Activated CD4-positive, CD25-positive, alpha-beta regulatory T cell (primary cell): ENCODE measurements at regions not wholly inside any gene's neighbourhood (a gene's known extent, or its start where the extent isn't known, plus 50 kb on each side); places are given as distances from the start of the nearest gene placed in this dataset.

ENCODE experiments used
- DNase-seq, 4 experiments: peaks; one replicate each; lab custom pipeline; 2025; lab: John Stamatoyannopoulos, UW

GRCh38 chr6:134455319-134455718 is 137.4 kb upstream of the SGK1 start:
- no peak for DNase-seq

DNA sequence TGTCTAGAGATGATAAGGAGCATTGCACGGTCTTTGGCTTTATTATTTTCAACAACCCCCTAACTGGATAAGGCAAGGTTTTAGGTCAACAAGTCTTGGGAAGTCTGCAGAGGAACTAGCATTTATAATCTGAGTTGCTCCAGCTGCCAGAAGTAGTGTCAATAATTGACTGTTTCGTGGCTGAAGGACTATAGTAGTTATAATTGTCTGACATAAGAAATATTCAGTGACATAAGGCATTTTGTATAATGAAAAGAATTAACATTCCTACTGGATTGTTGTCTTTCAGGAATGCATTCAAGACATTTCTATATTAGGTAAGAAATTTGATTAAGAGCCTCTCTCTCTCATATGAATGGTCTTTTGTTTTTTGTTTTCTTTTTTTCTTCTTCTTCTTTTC is 136.9 kb upstream of the SGK1 start:
- no peak for DNase-seq

- DNase-seq, result no peak
Observed at GRCh38 chr6:134453792-134454510, 136.0 kb upstream of the SGK1 start.

DNA sequence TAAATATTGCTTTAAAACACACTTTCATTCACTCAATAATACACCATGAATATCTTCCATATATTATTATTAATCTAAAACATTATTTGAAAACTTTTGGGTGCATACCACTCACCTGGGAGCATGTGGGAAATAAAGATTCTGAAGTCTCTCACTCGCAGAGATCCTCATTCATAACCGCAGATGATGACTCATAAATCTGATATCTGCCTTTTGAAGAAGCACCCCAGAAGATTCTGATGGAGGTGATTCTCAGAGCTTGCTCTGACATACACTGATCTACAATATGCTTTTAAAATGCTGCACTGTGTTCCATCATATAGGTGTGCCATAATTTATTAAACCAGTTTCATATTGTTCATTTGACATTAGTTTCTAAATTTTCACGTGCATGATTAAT is 135.0 kb upstream of the SGK1 start:
- DNase-seq, result no peak

- no peak for DNase-seq
Observed at GRCh38 chr6:134451529-134451928, 133.6 kb upstream of the SGK1 start.

DNA sequence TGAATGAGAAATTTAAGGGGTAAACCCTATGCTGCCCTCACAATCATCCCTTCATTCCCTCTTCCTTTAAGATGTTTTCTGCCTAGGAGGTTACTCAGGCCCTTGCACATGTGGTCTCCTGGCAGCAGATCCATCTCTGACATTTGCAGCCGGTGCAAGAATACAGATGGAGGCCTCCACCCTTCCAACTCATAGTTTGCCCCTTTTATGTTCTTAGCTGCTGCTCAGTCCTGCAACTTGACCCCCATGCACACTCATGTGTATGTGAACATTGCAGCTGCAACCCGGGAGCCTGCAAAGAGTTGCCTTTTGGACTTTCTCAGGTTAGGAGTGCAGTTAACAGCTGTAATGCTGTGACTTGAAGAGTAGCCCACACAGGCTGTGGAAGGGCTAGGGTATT is 131.9 kb upstream of the SGK1 start:
- DNase-seq, result no peak

DNA sequence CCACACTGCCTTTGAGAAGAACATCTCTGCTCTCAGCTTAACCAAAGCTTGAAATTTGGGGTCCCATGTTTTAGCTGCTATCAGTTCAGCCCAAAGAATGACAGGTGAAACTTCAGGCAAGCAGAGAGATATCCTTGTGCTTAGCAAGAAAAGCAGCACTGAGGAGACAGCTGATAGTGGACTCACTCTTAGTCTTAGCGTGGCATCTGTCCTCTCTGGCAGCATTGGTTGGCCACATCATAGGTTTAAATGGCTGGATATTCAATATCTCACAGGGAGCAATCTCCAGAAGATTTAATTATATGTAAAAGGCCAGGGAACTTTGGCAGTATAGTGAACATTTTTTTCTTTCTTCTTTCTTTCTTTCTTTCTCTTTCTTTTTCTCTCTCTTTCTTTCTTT is 131.1 kb upstream of the SGK1 start:
- DNase-seq, result no peak

GRCh38 chr6:134447883-134448387 is 130.0 kb upstream of the SGK1 start:
- no peak for DNase-seq

DNA sequence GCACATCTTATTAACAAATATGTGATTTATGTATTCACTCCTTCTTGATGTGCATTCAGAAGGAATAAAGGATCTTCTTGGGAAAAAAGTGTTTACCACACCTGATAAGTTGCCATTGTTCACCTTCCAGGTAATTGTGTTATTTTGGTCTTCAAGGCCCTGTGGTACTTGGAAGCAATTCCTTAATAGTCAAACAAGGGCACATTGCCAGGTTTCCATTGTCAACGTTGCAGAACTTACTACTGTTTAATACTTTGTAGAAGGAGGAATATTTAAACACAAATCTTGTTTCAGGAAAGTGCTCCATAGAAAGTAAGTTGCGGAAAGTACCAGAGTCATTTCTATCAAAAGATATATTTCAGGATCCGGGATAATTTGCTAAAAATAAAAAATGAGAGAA is 129.5 kb upstream of the SGK1 start:
- no peak for DNase-seq

DNA sequence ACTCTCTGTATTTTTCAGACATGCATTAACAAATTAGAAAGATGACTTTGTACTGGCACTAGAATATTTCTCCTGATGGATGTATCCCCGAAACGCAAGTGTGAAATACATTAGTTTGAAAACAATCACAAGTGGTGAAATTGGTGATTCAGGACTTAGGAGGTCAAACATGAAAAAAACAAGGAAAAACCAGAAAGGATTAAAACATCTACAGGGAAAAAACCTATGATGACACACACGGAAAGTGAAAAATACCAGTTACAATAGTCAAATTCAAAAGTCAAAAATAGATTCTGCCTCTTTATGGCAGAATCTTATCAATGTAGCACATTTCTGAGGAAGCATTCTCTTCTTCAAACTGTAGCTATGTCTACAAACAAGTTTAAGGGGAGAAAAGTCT is 129.0 kb upstream of the SGK1 start:
- DNase-seq, result no peak

DNA sequence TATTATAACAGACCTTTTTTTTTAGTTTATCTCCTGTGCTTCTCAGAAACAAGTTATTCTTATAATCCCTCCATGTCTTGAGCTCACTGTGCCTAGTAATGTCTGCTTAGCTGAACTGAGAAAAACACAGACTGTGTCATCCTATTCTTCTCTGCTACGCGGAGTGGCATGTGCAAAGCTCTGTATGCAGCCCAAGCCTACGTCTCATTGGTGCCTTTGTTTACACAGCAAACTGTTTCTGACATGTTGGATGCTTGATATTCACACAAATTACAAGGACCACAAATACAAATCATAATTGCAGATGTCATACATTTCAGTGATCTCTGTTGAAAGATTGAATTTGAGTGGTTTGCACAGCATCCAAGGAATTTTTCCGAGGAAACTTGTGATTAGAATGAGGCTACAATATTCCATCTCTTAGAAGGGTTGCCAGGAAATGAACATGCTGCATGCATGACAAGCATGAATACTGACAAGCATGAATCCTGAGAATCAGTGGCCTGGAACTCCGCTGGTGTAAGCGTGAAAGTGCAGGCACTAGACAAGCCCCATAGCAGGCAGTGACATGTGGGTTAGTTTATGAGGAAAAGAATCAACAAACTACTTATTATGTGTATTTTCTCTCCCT is 128.4 kb upstream of the SGK1 start:
- no peak for DNase-seq

GRCh38 chr6:134443009-134443408 is 125.1 kb upstream of the SGK1 start:
- no peak for DNase-seq

DNA sequence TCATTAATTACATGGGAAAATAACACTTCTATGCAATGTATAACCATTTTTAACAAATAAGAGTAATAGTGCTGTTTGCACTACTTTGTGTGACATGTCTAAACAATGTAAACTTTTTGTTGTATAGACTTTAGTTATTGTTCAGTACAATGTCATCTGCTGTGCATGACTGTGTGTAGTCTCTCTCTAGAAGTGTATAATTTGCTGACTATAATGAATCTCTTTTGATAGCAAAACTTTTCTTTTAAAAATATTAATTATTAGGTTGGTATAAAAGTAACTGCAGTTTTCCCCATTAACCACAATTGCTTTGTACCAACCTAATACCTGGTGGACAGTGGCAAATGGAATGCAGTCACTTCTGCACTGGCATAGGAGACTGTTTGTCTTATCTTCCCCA is 124.2 kb upstream of the SGK1 start:
- DNase-seq, result no peak

DNA sequence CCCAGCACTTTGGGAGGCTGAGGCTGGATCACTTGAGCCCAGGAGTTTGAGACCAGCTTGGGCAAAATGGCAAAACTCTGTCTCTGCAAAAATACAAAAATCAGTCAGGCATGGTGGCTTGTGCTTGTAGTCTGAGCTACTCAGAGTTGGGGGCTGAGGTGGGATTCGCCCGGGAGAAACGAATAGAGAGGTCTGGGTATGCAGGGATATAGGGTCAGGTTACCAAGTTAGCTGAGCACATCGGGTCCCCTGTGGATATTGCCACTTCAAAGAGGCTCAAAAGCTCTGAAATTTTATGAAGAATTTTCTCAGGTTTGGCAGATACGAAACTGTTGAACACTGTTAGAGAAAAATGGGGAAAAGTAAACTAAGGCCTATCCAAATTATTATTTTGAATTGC is 120.9 kb upstream of the SGK1 start:
- no peak for DNase-seq

- no peak for DNase-seq
Observed at GRCh38 chr6:134437376-134437775, 119.5 kb upstream of the SGK1 start.

DNA sequence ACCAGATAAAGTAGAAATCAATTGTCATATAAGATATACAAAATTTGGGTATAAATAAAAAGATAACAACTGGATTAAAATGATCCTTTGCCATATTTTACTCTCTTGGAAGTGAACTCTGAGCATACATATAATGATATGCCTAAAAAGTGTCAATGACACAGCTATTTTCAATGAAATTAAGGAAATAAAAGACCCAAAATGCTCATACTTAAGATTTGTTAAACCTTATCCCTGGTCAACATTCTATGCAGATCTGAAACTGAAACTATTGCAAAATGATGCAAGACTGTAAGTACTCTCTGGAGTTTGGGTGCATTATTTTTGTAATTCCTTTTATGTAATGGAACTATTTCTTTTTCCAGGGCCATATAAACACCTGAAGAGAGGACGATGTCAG is 119.0 kb upstream of the SGK1 start:
- no peak for DNase-seq

DNA sequence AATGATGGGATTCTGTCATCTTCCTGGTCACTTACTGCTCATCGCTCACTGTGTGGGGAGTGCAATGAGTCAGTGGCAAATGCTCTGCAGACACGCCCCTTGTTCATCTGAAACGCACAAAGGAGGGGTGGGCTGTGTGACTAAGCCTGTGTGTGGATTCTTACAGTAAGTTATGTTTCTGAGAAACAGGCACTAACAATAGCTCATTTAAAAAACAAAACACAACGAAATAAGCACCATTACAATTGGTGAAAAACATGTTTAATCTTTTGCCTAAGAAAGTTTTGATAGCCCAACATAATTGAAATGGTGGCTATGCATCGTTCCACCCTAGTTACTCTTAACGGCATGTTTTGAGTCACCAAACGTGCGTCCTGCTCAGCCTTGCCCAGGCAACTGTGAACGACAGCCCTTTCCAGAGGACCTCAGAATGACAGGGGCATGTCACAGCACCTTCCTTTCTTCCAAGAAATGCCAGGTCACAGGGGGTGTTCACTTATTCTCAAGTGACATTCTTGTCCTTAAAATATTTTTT is 118.4 kb upstream of the SGK1 start:
- peak; percentile 19 to 59 (median 38) for DNase-seq

DNA sequence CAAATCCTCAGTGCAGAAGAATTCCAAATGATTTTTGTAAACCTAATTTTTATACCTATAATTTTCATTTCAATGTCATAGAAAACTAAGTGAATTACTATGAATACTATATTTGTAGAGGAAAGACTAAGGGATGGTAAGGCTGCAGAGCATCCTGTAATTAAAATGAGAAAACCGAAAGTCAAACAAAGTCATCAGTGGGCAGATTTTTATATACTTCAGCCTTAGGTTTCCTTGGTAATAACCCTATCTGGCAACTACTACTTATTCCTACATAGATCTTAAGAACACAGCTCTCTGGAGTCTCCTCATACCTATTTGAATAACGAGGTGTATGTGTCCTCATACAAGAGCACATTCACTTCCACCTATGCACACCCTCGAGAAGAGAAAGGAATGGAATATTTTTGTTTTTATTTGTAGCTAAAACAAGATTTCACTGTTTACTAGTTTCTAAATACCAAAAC is 117.9 kb upstream of the SGK1 start:
- no peak for DNase-seq

GRCh38 chr6:134434019-134434942 is 116.4 kb upstream of the SGK1 start:
- no peak for DNase-seq

- no peak for DNase-seq
Observed at GRCh38 chr6:134432036-134432435, 114.1 kb upstream of the SGK1 start.

- no peak for DNase-seq
Observed at GRCh38 chr6:134431421-134431859, 113.5 kb upstream of the SGK1 start.

DNA sequence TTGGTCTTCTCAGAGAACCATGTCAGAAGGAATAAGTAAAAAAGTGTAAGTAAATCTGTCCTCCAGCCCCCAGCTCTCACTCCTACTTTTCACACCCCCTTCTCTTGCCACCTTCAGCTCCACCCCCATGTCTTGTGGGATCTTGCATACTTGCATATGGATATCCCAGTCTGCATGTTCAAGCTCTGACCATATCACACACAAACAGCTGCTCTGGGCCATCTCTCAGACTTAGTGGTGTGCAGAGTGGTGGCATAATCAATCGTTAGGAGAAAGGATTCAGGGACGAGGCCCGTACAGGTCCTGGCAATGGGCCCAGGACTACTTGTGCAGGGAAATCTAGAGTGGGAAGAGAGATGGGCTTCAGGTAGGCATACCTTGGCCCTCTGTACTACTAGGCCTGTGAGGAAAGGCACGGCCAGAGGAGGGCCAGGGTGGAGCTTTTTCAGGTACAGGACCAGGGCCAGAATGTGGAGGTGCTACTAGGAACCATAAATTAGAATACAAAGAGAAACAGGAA is 112.0 kb upstream of the SGK1 start:
- DNase-seq, result no peak
